Liver (tissue), 8 donors: ENCODE measurements at regions not wholly inside any gene's neighbourhood (a gene's known extent, or its start where the extent isn't known, plus 50 kb on each side); places are given as distances from the start of the nearest gene placed in this dataset.

Experiments
- DNase-seq: peaks from one replicate; pipeline ENCODE4 v3.0.0-alpha.2; 2017; ENCODE audit warnings: low spot score
- H3K27ac ChIP-seq, 2 donors: one replicate each; pipeline ENCODE4 v1.7.0; 2013; ENCODE audit warnings: inconsistent platforms in 2 of 2, low read length in 2 of 2, control low read depth in 1 of 2, low read depth in 1 of 2, mild to moderate bottlenecking in 1 of 2
- H3K27me3 ChIP-seq, 4 donors: one replicate each; pipeline versions ENCODE4 v1.6.1 to v1.7.0; 2013; ENCODE audit warnings: low read length in 3 of 4, inconsistent platforms in 1 of 4, mild to moderate bottlenecking in 1 of 4, moderate library complexity in 1 of 4; ENCODE audit not compliant: control insufficient read depth in 4 of 4, insufficient read depth in 4 of 4
- H3K36me3 ChIP-seq, 4 donors: one replicate each; pipeline versions ENCODE4 v1.6.1 to v1.7.0; 2013; ENCODE audit warnings: low read length in 3 of 4, mild to moderate bottlenecking in 3 of 4, low read depth in 1 of 4, moderate library complexity in 1 of 4; ENCODE audit not compliant: control insufficient read depth in 4 of 4, insufficient read depth in 3 of 4
- H3K4me1 ChIP-seq, 4 donors: one replicate each; pipeline versions ENCODE4 v1.6.1 to v1.7.0; 2013; ENCODE audit warnings: low read length in 3 of 4, mild to moderate bottlenecking in 3 of 4, moderate library complexity in 1 of 4; ENCODE audit not compliant: control insufficient read depth in 4 of 4, insufficient read depth in 4 of 4
- H3K4me3 ChIP-seq, 3 donors: one replicate each; pipeline versions ENCODE4 v1.6.1 to v1.7.0; 2013; ENCODE audit warnings: low read length in 3 of 3, control low read depth in 1 of 3, low read depth in 1 of 3, mild to moderate bottlenecking in 1 of 3
- H3K9ac ChIP-seq, 2 donors: one replicate each; pipeline ENCODE4 v1.7.0; 2013; ENCODE audit warnings: low read length in 2 of 2, mild to moderate bottlenecking in 2 of 2, moderate library complexity in 2 of 2, control low read depth in 1 of 2, low read depth in 1 of 2
- H3K9me3 ChIP-seq, 4 donors: one replicate each; pipeline versions ENCODE4 v1.6.1 to v1.7.0; 2013; ENCODE audit warnings: low read length in 3 of 4; ENCODE audit not compliant: control insufficient read depth in 4 of 4
- ATF3 ChIP-seq: IDR thresholded peaks from 2 replicates; pipeline ENCODE4 v1.6.1; 2016; ENCODE audit warnings: antibody characterized with exemption
- CTCF ChIP-seq: fragments of 150-350 bp; IDR thresholded peaks from 2 replicates; pipeline ENCODE4 v1.5.1; 2017; ENCODE audit warnings: improper control_type of control experiment, low read depth, low read length; ENCODE audit not compliant: missing input control
- EGR1 ChIP-seq, 2 donors: IDR thresholded peaks; 2 replicates each; pipeline ENCODE4 v1.6.1; 2016 to 2018; ENCODE audit warnings: antibody characterized with exemption in 2 of 2, low read depth in 2 of 2
- FOXA1 ChIP-seq: IDR thresholded peaks from 2 replicates; pipeline ENCODE4 v1.6.1; 2016; ENCODE audit warnings: antibody characterized with exemption
- FOXA2 ChIP-seq: IDR thresholded peaks from 2 replicates; pipeline ENCODE4 v1.6.1; 2016; ENCODE audit warnings: antibody characterized with exemption
- GABPA ChIP-seq, 2 donors: IDR thresholded peaks in 1 of 2; conservative IDR thresholded peaks in 1 of 2; 2 replicates each; pipeline ENCODE4 v1.6.1; 2016; ENCODE audit warnings: antibody characterized with exemption in 2 of 2, mild to moderate bottlenecking in 1 of 2, moderate library complexity in 1 of 2
- HNF4A ChIP-seq, 2 donors: conservative IDR thresholded peaks; 2 replicates each; pipeline ENCODE4 v1.6.1; 2016; ENCODE audit warnings: antibody characterized with exemption in 2 of 2, mild to moderate bottlenecking in 2 of 2
- HNF4G ChIP-seq: IDR thresholded peaks from 2 replicates; pipeline ENCODE4 v1.6.1; 2016; ENCODE audit warnings: antibody characterized with exemption
- JUND ChIP-seq, 2 donors: IDR thresholded peaks; 2 replicates each; pipeline ENCODE4 v1.6.1; 2016; ENCODE audit warnings: antibody characterized with exemption in 2 of 2
- MAX ChIP-seq: IDR thresholded peaks from 2 replicates; pipeline ENCODE4 v1.6.1; 2016; ENCODE audit warnings: antibody characterized with exemption
- NR2F2 ChIP-seq: IDR thresholded peaks from 2 replicates; pipeline ENCODE4 v1.6.1; 2016; ENCODE audit warnings: antibody characterized with exemption
- RAD21 ChIP-seq, 2 donors: IDR thresholded peaks; 2 replicates each; pipeline ENCODE4 v1.6.1; 2016; ENCODE audit warnings: antibody characterized with exemption in 2 of 2, mild to moderate bottlenecking in 2 of 2
- RXRA ChIP-seq, 2 donors: IDR thresholded peaks; 2 replicates each; pipeline ENCODE4 v1.6.1; 2017 to 2018; ENCODE audit warnings: antibody characterized with exemption in 2 of 2, mild to moderate bottlenecking in 1 of 2
- SP1 ChIP-seq: IDR thresholded peaks from 2 replicates; pipeline ENCODE4 v1.6.1; 2018; ENCODE audit warnings: antibody characterized with exemption, mild to moderate bottlenecking
- TAF1 ChIP-seq: conservative IDR thresholded peaks from 2 replicates; pipeline ENCODE4 v1.6.1; 2016; ENCODE audit warnings: antibody characterized with exemption, mild to moderate bottlenecking
- YY1 ChIP-seq: IDR thresholded peaks from 2 replicates; pipeline ENCODE4 v1.6.1; 2016; ENCODE audit warnings: antibody characterized with exemption, mild to moderate bottlenecking
- WGBS: extraction: QIAGEN DNeasy Blood & Tissue Kit; methylation state at CpG from one replicate; pipeline ENCODE4 v1.1.7; 2013; 5-methylcytosine and 5-hydroxymethylcytosine counted together
- TF ChIP-seq, protein P1 (sequence below): IDR thresholded peaks from 2 replicates; pipeline ENCODE4 v1.6.1; 2016; ENCODE audit warnings: antibody characterized with exemption, mild to moderate bottlenecking
- TF ChIP-seq, protein P2 (sequence below): IDR thresholded peaks from 2 replicates; pipeline ENCODE4 v1.6.1; 2016; ENCODE audit warnings: antibody characterized with exemption
- donor health status: healthy.
- donor health status: healthy.
- donor health status: healthy.
- donor health status: healthy.
- donor health status: healthy.

GRCh38 chr12:88820012-88820411 lies 239.7 kb upstream of the KITLG start:
- H3K9ac ChIP-seq, result no peak overlapping the region
- H3K27me3 ChIP-seq, result no peaks in the 10 kb centered on the region
- 92% methylated on average over 1 of the region's 1 CpG for WGBS
- DNase-seq, result no peak
- TF ChIP-seq MAX (no peak), RAD21 (IDR thresholded peaks at IDR 0.05) (no peak), CTCF (no peak), ATF3 (no peak), NR2F2 (no peak), FOXA1 (no peak), EGR1 (IDR thresholded peaks at IDR 0.05; ENCODE audit: low read depth in 2 of 2) (no peak), FOXA2 (no peak), HNF4A (conservative IDR thresholded peaks at IDR 0.05) (no peak), HNF4G (no peak), JUND (IDR thresholded peaks at IDR 0.05) (no peak), RXRA (IDR thresholded peaks at IDR 0.05) (no peak), GABPA (IDR thresholded peaks at IDR 0.05 in 1 of 2, conservative IDR thresholded peaks at IDR 0.05 in 1 of 2) (no peak), YY1 (no peak), SP1 (no peak)
- TF ChIP-seq, protein P1, sequence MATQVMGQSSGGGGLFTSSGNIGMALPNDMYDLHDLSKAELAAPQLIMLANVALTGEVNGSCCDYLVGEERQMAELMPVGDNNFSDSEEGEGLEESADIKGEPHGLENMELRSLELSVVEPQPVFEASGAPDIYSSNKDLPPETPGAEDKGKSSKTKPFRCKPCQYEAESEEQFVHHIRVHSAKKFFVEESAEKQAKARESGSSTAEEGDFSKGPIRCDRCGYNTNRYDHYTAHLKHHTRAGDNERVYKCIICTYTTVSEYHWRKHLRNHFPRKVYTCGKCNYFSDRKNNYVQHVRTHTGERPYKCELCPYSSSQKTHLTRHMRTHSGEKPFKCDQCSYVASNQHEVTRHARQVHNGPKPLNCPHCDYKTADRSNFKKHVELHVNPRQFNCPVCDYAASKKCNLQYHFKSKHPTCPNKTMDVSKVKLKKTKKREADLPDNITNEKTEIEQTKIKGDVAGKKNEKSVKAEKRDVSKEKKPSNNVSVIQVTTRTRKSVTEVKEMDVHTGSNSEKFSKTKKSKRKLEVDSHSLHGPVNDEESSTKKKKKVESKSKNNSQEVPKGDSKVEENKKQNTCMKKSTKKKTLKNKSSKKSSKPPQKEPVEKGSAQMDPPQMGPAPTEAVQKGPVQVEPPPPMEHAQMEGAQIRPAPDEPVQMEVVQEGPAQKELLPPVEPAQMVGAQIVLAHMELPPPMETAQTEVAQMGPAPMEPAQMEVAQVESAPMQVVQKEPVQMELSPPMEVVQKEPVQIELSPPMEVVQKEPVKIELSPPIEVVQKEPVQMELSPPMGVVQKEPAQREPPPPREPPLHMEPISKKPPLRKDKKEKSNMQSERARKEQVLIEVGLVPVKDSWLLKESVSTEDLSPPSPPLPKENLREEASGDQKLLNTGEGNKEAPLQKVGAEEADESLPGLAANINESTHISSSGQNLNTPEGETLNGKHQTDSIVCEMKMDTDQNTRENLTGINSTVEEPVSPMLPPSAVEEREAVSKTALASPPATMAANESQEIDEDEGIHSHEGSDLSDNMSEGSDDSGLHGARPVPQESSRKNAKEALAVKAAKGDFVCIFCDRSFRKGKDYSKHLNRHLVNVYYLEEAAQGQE, result no peak
- TF ChIP-seq, protein P2, sequence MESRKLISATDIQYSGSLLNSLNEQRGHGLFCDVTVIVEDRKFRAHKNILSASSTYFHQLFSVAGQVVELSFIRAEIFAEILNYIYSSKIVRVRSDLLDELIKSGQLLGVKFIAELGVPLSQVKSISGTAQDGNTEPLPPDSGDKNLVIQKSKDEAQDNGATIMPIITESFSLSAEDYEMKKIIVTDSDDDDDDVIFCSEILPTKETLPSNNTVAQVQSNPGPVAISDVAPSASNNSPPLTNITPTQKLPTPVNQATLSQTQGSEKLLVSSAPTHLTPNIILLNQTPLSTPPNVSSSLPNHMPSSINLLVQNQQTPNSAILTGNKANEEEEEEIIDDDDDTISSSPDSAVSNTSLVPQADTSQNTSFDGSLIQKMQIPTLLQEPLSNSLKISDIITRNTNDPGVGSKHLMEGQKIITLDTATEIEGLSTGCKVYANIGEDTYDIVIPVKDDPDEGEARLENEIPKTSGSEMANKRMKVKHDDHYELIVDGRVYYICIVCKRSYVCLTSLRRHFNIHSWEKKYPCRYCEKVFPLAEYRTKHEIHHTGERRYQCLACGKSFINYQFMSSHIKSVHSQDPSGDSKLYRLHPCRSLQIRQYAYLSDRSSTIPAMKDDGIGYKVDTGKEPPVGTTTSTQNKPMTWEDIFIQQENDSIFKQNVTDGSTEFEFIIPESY, result no peak
- H3K4me3 ChIP-seq, result no peak overlapping the region
- H3K9me3 ChIP-seq, result no peaks in the 10 kb centered on the region
- H3K27ac ChIP-seq, result no peak overlapping the region
- no peaks in the 10 kb centered on the region for H3K36me3 ChIP-seq
- no peaks in the 10 kb centered on the region for H3K4me1 ChIP-seq

- Histone ChIP-seq H3K27ac (no peak overlapping the region), H3K9me3 (no peaks in the 10 kb centered on the region), H3K9ac (no peak overlapping the region), H3K4me1 (no peaks in the 10 kb centered on the region), H3K36me3 (no peaks in the 10 kb centered on the region), H3K27me3 (no peaks in the 10 kb centered on the region), H3K4me3 (no peak overlapping the region)
- DNase-seq, result no peak
- TF ChIP-seq FOXA2 (no peak), NR2F2 (no peak), GABPA (IDR thresholded peaks at IDR 0.05 in 1 of 2, conservative IDR thresholded peaks at IDR 0.05 in 1 of 2) (no peak), RAD21 (IDR thresholded peaks at IDR 0.05) (no peak), RXRA (IDR thresholded peaks at IDR 0.05) (no peak), HNF4A (conservative IDR thresholded peaks at IDR 0.05) (no peak), YY1 (no peak), EGR1 (IDR thresholded peaks at IDR 0.05; ENCODE audit: low read depth in 2 of 2) (no peak), TAF1 (no peak)
These were observed 235.9 kb upstream of the KITLG start for GRCh38 chr12:88816201-88816600.
